Endodermal cell (in vitro differentiated cells): ENCODE measurements at regions not wholly inside any gene's neighbourhood (a gene's known extent, or its start where the extent isn't known, plus 50 kb on each side); places are given as distances from the start of the nearest gene placed in this dataset.

ENCODE experiments used
- DNase-seq: peaks from one replicate; pipeline ENCODE4 v3.0.0-alpha.2; 2017
- H3K27ac ChIP-seq: 2 replicates; pipeline ENCODE4 v1.5.1; 2013; ENCODE audit warnings: mild to moderate bottlenecking, low read depth, low read length, moderate library complexity
- H3K27me3 ChIP-seq: 2 replicates; pipeline ENCODE4 v1.6.1; 2013; ENCODE audit warnings: mild to moderate bottlenecking, low read length, moderate library complexity; ENCODE audit not compliant: insufficient read depth, control insufficient read depth, poor library complexity, severe bottlenecking
- H3K36me3 ChIP-seq: 2 replicates; pipeline ENCODE4 v1.7.0; 2013; ENCODE audit warnings: mild to moderate bottlenecking, low read length, moderate library complexity; ENCODE audit not compliant: control insufficient read depth, insufficient read depth
- H3K4me1 ChIP-seq: one replicate; pipeline ENCODE4 v1.7.0; 2013; ENCODE audit warnings: low read length; ENCODE audit not compliant: control insufficient read depth, insufficient read depth
- H3K4me3 ChIP-seq: 2 replicates; pipeline ENCODE4 v1.5.1; 2013; ENCODE audit warnings: mild to moderate bottlenecking, low read length, moderate library complexity
- H3K9ac ChIP-seq: 2 replicates; pipeline ENCODE4 v1.6.1; 2013; ENCODE audit warnings: mild to moderate bottlenecking, low read length, moderate library complexity; ENCODE audit not compliant: poor library complexity, severe bottlenecking; ENCODE audit errors: extremely low read depth
- H3K9me3 ChIP-seq: 2 replicates; pipeline ENCODE4 v1.6.1; 2013; ENCODE audit warnings: mild to moderate bottlenecking, low read length, moderate library complexity; ENCODE audit not compliant: control insufficient read depth
- H3K27ac Mint-ChIP-seq: 2 replicates; pipeline ENCODE4 v1.8.0; 2020; ENCODE audit warnings: mixed read lengths
- H3K27me3 Mint-ChIP-seq: 2 replicates; pipeline ENCODE4 v1.8.0; 2021; ENCODE audit warnings: mild to moderate bottlenecking, mixed read lengths; ENCODE audit not compliant: insufficient read depth
- H3K36me3 Mint-ChIP-seq: 2 replicates; pipeline ENCODE4 v1.8.0; 2020; ENCODE audit warnings: low read depth, mixed read lengths
- H3K4me1 Mint-ChIP-seq: 2 replicates; pipeline ENCODE4 v1.8.0; 2020; ENCODE audit warnings: mixed read lengths
- H3K4me3 Mint-ChIP-seq: 2 replicates; pipeline ENCODE4 v1.8.0; 2020; ENCODE audit warnings: mild to moderate bottlenecking, moderate library complexity, mixed read lengths
- H3K9me3 Mint-ChIP-seq: 2 replicates; pipeline ENCODE4 v1.8.0; 2020; ENCODE audit warnings: mild to moderate bottlenecking, mixed read lengths
- WGBS, 2 experiments: methylation state at CpG; one replicate each; pipeline versions ENCODE4 v1.1.5 to v1.1.7; 2013; ENCODE audit warnings: missing lambda C conversion rate in 2 of 2, mixed read lengths in 1 of 2; ENCODE audit not compliant: insufficient coverage in 1 of 2, insufficient read length in 1 of 2; 5-methylcytosine and 5-hydroxymethylcytosine counted together
- TF ChIP-seq, protein P1 (sequence below): fragments of 200-600 bp; sonication (generic); conservative IDR thresholded peaks from 2 replicates; pipeline ENCODE4 v1.5.0; 2021; ENCODE audit warnings: antibody characterized with exemption, mild to moderate bottlenecking

- Histone ChIP-seq H3K9ac (no peak overlapping the region), H3K4me1 (no peaks in the 10 kb centered on the region), H3K27ac (no peak overlapping the region), H3K27me3 (no peaks in the 10 kb centered on the region), H3K36me3 (no peaks in the 10 kb centered on the region), H3K4me3 (no peak overlapping the region), H3K9me3 (no peaks in the 10 kb centered on the region)
- no peak for DNase-seq
- Mint-ChIP-seq H3K27ac (no peak overlapping the region), H3K4me3 (no peak overlapping the region), H3K27me3 (peaks cover 9% of the 10 kb centered on the region), H3K36me3 (no peaks in the 10 kb centered on the region), H3K9me3 (peaks cover 36% of the 10 kb centered on the region), H3K4me1 (no peaks in the 10 kb centered on the region)
- 89 to 92% methylated on average over 9 to 11 of the region's 11 CpGs for WGBS, 2 experiments
- TF ChIP-seq, protein P1, sequence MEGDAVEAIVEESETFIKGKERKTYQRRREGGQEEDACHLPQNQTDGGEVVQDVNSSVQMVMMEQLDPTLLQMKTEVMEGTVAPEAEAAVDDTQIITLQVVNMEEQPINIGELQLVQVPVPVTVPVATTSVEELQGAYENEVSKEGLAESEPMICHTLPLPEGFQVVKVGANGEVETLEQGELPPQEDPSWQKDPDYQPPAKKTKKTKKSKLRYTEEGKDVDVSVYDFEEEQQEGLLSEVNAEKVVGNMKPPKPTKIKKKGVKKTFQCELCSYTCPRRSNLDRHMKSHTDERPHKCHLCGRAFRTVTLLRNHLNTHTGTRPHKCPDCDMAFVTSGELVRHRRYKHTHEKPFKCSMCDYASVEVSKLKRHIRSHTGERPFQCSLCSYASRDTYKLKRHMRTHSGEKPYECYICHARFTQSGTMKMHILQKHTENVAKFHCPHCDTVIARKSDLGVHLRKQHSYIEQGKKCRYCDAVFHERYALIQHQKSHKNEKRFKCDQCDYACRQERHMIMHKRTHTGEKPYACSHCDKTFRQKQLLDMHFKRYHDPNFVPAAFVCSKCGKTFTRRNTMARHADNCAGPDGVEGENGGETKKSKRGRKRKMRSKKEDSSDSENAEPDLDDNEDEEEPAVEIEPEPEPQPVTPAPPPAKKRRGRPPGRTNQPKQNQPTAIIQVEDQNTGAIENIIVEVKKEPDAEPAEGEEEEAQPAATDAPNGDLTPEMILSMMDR = no peak
Measured at GRCh38 chr10:131626274-131626673, 274.5 kb upstream of the PPP2R2D start.

- H3K27me3 ChIP-seq = no peaks in the 10 kb centered on the region
- H3K36me3 Mint-ChIP-seq = no peaks in the 10 kb centered on the region
Measured at GRCh38 chr10:131629026-131629770, 271.6 kb upstream of the PPP2R2D start.

DNA sequence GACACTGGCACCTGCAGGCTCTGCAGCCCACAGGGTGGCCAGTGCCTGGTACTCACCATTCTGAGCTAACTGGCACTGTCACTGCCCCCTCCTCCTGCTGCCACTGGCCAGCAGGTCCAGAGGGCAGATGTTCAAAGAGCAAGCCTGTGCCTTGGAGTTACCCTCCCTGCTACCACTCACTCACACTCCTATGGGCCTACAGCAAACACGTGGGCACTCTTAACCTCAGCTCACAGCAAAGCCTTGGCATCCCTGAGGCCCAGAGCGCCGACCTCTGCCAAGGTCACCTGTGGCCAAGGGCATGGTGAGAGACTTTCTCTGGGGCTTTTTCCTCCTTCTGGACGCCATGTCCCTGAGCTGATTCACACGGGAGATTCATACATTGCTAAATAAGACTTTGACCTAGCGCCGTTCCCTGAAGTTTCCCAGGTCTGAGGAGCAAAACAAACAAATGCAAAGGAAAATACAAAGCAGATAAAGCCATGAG lies 270.0 kb upstream of the PPP2R2D start:
- H3K9me3 Mint-ChIP-seq = peaks cover 25% of the 10 kb centered on the region

More at GRCh38 chr10:131629026-131629770, 271.6 kb upstream of the PPP2R2D start:
- Mint-ChIP-seq H3K4me3 (no peak overlapping the region), H3K27ac (no peak overlapping the region), H3K27me3 (peaks cover 9% of the 10 kb centered on the region), H3K4me1 (no peaks in the 10 kb centered on the region), H3K9me3 (peaks cover 29% of the 10 kb centered on the region)
- Histone ChIP-seq H3K9ac (no peak overlapping the region), H3K4me1 (no peaks in the 10 kb centered on the region), H3K4me3 (no peak overlapping the region), H3K9me3 (no peaks in the 10 kb centered on the region), H3K36me3 (no peaks in the 10 kb centered on the region), H3K27ac (no peak overlapping the region)
- TF ChIP-seq, protein P1 = no peak
- 84 to 88% methylated on average over 2 to 4 of the region's 4 CpGs for WGBS, 2 experiments
- no peak for DNase-seq

More for the DNA sequence above, 270.0 kb upstream of the PPP2R2D start:
- H3K4me3 Mint-ChIP-seq = no peak overlapping the region
- H3K9ac ChIP-seq = no peak overlapping the region
- H3K36me3 Mint-ChIP-seq = no peaks in the 10 kb centered on the region
- no peaks in the 10 kb centered on the region for H3K4me1 Mint-ChIP-seq
- TF ChIP-seq, protein P1 = no peak
- WGBS, 2 experiments = 80 to 89% methylated on average over 2 to 7 of the region's 7 CpGs
- H3K27me3 Mint-ChIP-seq = peaks cover 6% of the 10 kb centered on the region
- no peak overlapping the region for H3K27ac ChIP-seq
- DNase-seq = no peak
- H3K4me3 ChIP-seq = no peak overlapping the region
- H3K36me3 ChIP-seq = no peaks in the 10 kb centered on the region
- H3K27me3 ChIP-seq = no peaks in the 10 kb centered on the region
- H3K4me1 ChIP-seq = no peaks in the 10 kb centered on the region
- no peak overlapping the region for H3K27ac Mint-ChIP-seq
- no peaks in the 10 kb centered on the region for H3K9me3 ChIP-seq
